Testis (tissue), 2 donors: ENCODE measurements at regions not wholly inside any gene's neighbourhood (a gene's known extent, or its start where the extent isn't known, plus 50 kb on each side); places are given as distances from the start of the nearest gene placed in this dataset.

ENCODE experiments used
- DNase-seq: peaks from one replicate; pipeline ENCODE4 v3.0.0-alpha.2; 2019
- H3K27ac ChIP-seq, 2 donors: fragments of 200-600 bp; sonication (generic); one replicate each; pipeline ENCODE4 v1.5.1; 2019
- H3K27me3 ChIP-seq: fragments of 200-600 bp; sonication (generic); one replicate; pipeline ENCODE4 v1.5.1; 2019
- H3K36me3 ChIP-seq: fragments of 200-600 bp; sonication (generic); one replicate; pipeline ENCODE4 v1.5.1; 2017; ENCODE audit warnings: low read depth; ENCODE audit errors: missing control alignments
- H3K4me1 ChIP-seq: fragments of 200-600 bp; sonication (generic); one replicate; pipeline ENCODE4 v1.5.1; 2019
- H3K4me3 ChIP-seq, 2 donors: fragments of 200-600 bp; sonication (generic); one replicate each; pipeline ENCODE4 v1.5.1; 2017 to 2019
- H3K9me3 ChIP-seq: fragments of 200-600 bp; sonication (generic); one replicate; pipeline ENCODE4 v1.5.1; 2017
- CTCF ChIP-seq, 3 experiments: fragments of 450-650 bp in 2 of 3; fragments of 200-600 bp in 1 of 3; sonication (generic) in 1 of 3; IDR thresholded peaks; one replicate each; pipeline ENCODE4 v1.5.1; 2016 to 2019; ENCODE audit warnings: antibody characterized with exemption in 3 of 3, mild to moderate bottlenecking in 2 of 3, moderate library complexity in 1 of 3
- POLR2A ChIP-seq: fragments of 450-650 bp; IDR thresholded peaks from one replicate; pipeline ENCODE4 v1.6.1; 2017; ENCODE audit warnings: antibody characterized with exemption, mild to moderate bottlenecking, moderate library complexity
- WGBS, 2 donors: methylation state at CpG; one replicate each; pipeline ENCODE4 v1.1.5; 2018; 5-methylcytosine and 5-hydroxymethylcytosine counted together
- intact Hi-C: fragments of 100-400 bp; cut with DNase I; formaldehyde crosslinking; loops from one replicate; pipeline ENCODE4 v1.15.1; 2023; ENCODE audit warnings: low total_unique reads

DNA sequence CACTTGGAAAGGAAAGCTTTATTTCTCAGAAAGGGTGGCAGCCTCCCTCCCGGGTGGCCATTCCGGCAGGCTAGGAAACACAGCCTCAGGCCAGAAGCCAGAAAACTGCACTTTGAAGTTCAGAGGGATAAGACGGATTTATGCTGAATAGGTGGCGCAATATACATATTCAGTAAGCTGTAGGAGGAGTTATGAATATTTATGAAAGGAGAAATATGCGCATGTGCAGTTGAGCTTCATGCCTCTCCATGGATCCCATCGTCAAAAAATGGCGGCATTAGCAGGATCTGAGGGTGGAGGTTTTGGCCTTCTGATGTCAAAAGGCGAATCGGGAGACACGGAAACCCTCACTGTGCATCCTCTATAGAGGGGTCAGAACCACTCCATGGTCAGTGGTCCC lies 82.3 kb downstream of the KATNIP start:
- Histone ChIP-seq H3K27ac (no peak overlapping the region), H3K36me3 (no peaks in the 10 kb centered on the region), H3K4me3 (no peak overlapping the region), H3K27me3 (no peaks in the 10 kb centered on the region), H3K9me3 (no peaks in the 10 kb centered on the region), H3K4me1 (peaks cover 4% of the 10 kb centered on the region)
- intact Hi-C loops, result no loop called here
- TF ChIP-seq CTCF (IDR thresholded peaks at IDR 0.05) (no peak), POLR2A (no peak)
- WGBS, 2 donors, result 67 to 83% methylated on average over 10 of the region's 10 CpGs
- no peak for DNase-seq

DNA sequence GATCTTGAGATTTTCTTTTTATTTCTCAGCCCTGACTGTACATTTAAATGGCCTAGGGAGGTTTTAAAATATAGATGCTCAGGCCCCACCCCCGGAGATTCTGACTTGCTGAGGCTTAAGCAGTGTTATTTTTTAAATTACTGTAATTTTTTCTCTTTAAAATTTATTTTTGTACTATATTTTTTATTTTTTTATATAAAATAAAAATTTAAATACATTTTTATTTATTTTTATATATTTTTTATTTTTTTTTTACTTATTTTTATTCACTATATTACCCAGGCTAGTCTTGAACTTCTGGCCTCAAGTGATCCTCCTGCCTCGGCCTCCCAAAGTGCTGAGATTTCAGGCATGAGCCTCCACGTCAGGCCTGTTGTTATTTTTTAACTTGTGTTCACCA lies 83.3 kb downstream of the KATNIP start:
- H3K4me1 ChIP-seq, result peaks cover 4% of the 10 kb centered on the region
- no peak overlapping the region for H3K4me3 ChIP-seq
- DNase-seq, result no peak
- TF ChIP-seq CTCF (IDR thresholded peaks at IDR 0.05) (no peak), POLR2A (no peak)
- no peaks in the 10 kb centered on the region for H3K9me3 ChIP-seq
- intact Hi-C loops, result no loop called here
- H3K36me3 ChIP-seq, result no peaks in the 10 kb centered on the region
- 91 to 92% methylated on average over 3 of the region's 3 CpGs for WGBS, 2 donors
- no peaks in the 10 kb centered on the region for H3K27me3 ChIP-seq
- H3K27ac ChIP-seq, result no peak overlapping the region

DNA sequence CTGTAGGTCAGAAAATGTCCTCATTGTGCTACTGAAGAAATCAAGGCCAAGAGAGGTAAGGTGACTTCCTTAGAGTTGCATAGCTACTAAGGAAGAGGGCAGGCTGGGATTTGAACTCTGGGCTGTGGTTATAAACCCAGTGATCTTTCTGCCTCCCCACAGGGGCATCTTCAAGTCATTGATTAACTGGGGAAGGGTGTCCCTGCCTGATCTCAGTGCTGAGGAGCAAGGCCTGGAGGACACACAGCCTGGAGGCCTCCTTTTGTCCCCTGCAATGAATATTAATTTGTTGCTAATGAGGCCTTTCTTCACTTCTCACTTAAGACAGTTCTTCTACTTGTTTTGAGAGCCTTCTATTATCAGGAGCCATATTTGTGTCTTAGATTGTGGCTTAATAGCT lies 83.8 kb downstream of the KATNIP start:
- intact Hi-C loops, result no loop called here
- no peaks in the 10 kb centered on the region for H3K36me3 ChIP-seq
- TF ChIP-seq CTCF (IDR thresholded peaks at IDR 0.05), result no peak
- no peak for TF ChIP-seq POLR2A
- no peak overlapping the region for H3K27ac ChIP-seq
- no peaks in the 10 kb centered on the region for H3K4me1 ChIP-seq
- H3K4me3 ChIP-seq, result no peak overlapping the region
- no peaks in the 10 kb centered on the region for H3K9me3 ChIP-seq
- no peaks in the 10 kb centered on the region for H3K27me3 ChIP-seq
- DNase-seq, result no peak

DNA sequence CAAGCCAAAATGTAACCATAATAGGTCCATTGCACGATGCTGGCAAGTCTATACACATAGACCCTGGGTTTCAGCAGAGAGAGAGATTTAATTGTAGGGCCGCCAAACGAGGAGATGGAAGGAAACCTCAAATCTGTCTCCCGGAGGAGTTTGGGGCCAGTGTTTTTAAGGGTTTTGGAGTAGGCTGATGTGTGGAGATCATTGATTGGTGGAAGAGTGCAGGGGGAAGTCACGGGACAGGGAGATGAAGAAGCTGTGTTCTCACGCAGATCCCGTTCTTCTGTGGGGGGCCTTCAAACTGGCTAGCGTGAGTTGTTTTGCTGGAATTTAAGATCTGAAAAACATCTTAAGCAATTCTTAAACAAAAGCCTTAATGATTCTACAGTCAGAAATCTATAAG lies 84.8 kb downstream of the KATNIP start:
- no peaks in the 10 kb centered on the region for H3K27me3 ChIP-seq
- no peaks in the 10 kb centered on the region for H3K9me3 ChIP-seq
- WGBS, 2 donors, result 81 to 90% methylated on average over 8 of the region's 8 CpGs
- no peaks in the 10 kb centered on the region for H3K36me3 ChIP-seq
- H3K4me3 ChIP-seq, result no peak overlapping the region
- TF ChIP-seq POLR2A (no peak), CTCF (IDR thresholded peaks at IDR 0.05) (no peak)
- no peak for DNase-seq
- no peaks in the 10 kb centered on the region for H3K4me1 ChIP-seq
- no peak overlapping the region for H3K27ac ChIP-seq
- intact Hi-C loops, result no loop called here

DNA sequence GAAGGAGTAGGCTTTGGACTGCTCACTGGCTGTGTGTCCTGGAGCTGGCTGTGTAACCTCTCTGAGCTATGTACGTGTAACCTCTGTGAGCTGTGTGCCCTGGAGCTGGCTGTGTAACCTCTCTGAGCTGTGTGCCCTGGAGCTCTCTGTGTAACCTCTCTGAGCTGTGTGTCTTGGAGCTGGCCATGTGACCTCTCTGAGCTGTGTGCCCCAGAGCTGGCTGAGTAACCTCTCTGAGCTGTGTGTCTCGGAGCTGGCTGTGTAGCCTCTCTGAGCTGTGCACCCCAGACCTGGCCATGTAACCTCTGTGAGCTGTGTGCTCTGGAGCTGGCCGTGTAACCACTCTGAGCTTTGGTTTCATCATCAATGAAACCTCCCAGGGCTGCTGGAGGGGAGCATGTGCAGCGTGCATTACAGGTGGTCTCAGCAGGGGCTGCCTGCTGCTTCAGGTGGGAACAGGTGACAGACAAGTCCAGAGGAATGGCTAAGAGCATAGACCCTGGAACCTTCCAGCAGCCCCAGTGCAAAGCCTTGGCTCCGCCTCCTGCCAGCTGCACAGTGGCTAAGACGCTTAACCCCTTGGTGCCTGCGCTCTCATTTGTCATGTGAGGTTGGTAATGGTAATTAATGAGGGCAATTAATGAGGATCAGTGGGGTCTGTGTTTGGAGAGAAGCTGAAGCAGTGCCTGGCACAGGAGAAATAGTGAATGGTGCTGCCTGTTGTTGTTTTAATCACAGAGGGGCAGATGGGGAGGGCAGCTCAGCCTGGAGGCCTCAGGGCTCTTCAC lies 86.7 kb downstream of the KATNIP start:
- no peak for DNase-seq
- TF ChIP-seq CTCF (IDR thresholded peaks at IDR 0.05) (no peak), POLR2A (no peak)
- H3K27ac ChIP-seq, result no peak overlapping the region
- 80 to 96% methylated on average over 4 to 7 of the region's 7 CpGs for WGBS, 2 donors
- intact Hi-C loops, result no loop called here
- H3K27me3 ChIP-seq, result no peaks in the 10 kb centered on the region
- no peaks in the 10 kb centered on the region for H3K4me1 ChIP-seq
- H3K4me3 ChIP-seq, result no peak overlapping the region
- no peaks in the 10 kb centered on the region for H3K9me3 ChIP-seq
- H3K36me3 ChIP-seq, result no peaks in the 10 kb centered on the region
